WERI-Rb-1 (cell line): ENCODE measurements at regions not wholly inside any gene's neighbourhood (a gene's known extent, or its start where the extent isn't known, plus 50 kb on each side); places are given as distances from the start of the nearest gene placed in this dataset.

Experiments
- DNase-seq: peaks from one replicate; pipeline ENCODE4 v3.0.0-alpha.2; 2020
- H3K27ac ChIP-seq: fragments of 250-450 bp; sonication (Bioruptor Pico); 2 replicates; pipeline ENCODE4 v1.5.1; 2020; ENCODE audit warnings: mild to moderate bottlenecking, moderate library complexity
- H3K27me3 ChIP-seq: fragments of 250-450 bp; sonication (Bioruptor Pico); 2 replicates; pipeline ENCODE4 v1.5.1; 2021; ENCODE audit warnings: mild to moderate bottlenecking, low read depth, moderate library complexity; ENCODE audit not compliant: insufficient read depth, severe bottlenecking
- H3K36me3 ChIP-seq: fragments of 250-450 bp; sonication (Bioruptor Pico); 2 replicates; pipeline ENCODE4 v1.5.1; 2020; ENCODE audit warnings: mild to moderate bottlenecking, moderate library complexity
- H3K4me3 ChIP-seq: 2 replicates; pipeline ENCODE4 v1.5.1; 2011; ENCODE audit warnings: low read depth, mild to moderate bottlenecking, control low read depth, low read length
- H3K9me3 ChIP-seq: fragments of 250-450 bp; sonication (Bioruptor Pico); 2 replicates; pipeline ENCODE4 v1.5.1; 2021; ENCODE audit warnings: mild to moderate bottlenecking, moderate library complexity; ENCODE audit not compliant: severe bottlenecking
- CTCF ChIP-seq: IDR thresholded peaks from 2 replicates; pipeline ENCODE4 v1.5.1; 2011; ENCODE audit warnings: low read depth, mild to moderate bottlenecking, control low read depth, inconsistent platforms, low read length

- DNase-seq, result no peak
- Histone ChIP-seq H3K36me3 (no peaks in the 10 kb centered on the region), H3K4me3 (no peak overlapping the region)
Measured at GRCh38 chr13:22232186-22232585, 561.3 kb downstream of the FGF9 start.

GRCh38 chr13:22235285-22235949 lies 564.5 kb downstream of the FGF9 start:
- Histone ChIP-seq H3K9me3 (no peaks in the 10 kb centered on the region), H3K36me3 (no peaks in the 10 kb centered on the region), H3K27ac (no peak overlapping the region), H3K27me3 (peaks cover 88% of the 10 kb centered on the region), H3K4me3 (no peak overlapping the region)
- TF ChIP-seq CTCF, result no peak
- no peak for DNase-seq

More at GRCh38 chr13:22232186-22232585, 561.3 kb downstream of the FGF9 start:
- no peak for TF ChIP-seq CTCF
- H3K27ac ChIP-seq, result no peak overlapping the region
- H3K27me3 ChIP-seq, result peaks cover 90% of the 10 kb centered on the region
- no peaks in the 10 kb centered on the region for H3K9me3 ChIP-seq

DNA sequence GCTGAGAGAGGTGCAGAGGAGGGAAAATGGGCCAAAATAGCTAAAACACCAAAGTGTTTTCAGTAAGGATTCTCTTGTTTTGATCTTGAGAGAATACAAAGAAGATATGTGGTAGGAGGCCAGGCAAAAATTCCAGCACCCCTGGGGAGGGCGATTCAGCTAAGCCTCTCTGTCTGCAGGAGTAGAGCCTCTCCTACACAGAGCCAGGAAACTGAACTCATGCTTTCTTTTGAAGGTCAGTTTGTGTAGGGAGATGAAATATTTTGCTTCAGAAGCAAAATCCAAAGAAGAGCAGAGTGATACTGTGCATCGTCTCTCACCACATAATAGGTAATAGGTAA lies 565.0 kb downstream of the FGF9 start:
- Histone ChIP-seq H3K4me3 (no peak overlapping the region), H3K9me3 (no peaks in the 10 kb centered on the region), H3K27me3 (peaks cover 88% of the 10 kb centered on the region), H3K36me3 (no peaks in the 10 kb centered on the region), H3K27ac (no peak overlapping the region)
- DNase-seq, result no peak
- TF ChIP-seq CTCF, result no peak

DNA sequence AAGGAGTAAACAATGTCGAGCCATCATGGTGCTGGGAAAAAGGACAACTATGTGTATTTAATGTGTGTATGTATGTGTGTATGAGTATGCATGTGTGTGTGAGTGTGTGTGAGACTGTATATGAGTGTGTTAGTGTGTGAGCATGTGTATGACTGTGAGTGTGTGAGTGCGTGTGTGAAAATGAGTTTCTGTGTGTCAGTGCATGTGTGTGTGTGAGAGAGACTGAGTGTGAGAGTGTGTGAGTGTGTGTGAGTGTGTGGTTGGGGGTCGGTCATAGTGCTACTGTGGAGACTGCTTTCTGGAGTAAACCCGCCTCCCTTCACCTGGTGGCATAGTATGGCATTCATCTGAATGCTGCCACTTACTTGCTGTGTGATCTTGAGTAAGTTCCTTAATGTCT lies 567.4 kb downstream of the FGF9 start:
- no peak for DNase-seq
- no peak for TF ChIP-seq CTCF
- no peak overlapping the region for H3K4me3 ChIP-seq
- H3K9me3 ChIP-seq, result no peaks in the 10 kb centered on the region
- peaks cover 93% of the 10 kb centered on the region for H3K27me3 ChIP-seq
- no peak overlapping the region for H3K27ac ChIP-seq
- no peaks in the 10 kb centered on the region for H3K36me3 ChIP-seq

- H3K4me3 ChIP-seq, result no peak overlapping the region
- H3K9me3 ChIP-seq, result no peaks in the 10 kb centered on the region
- DNase-seq, result no peak
- no peak overlapping the region for H3K27ac ChIP-seq
- peaks cover 93% of the 10 kb centered on the region for H3K27me3 ChIP-seq
- no peaks in the 10 kb centered on the region for H3K36me3 ChIP-seq
- no peak for TF ChIP-seq CTCF
Measured at GRCh38 chr13:22240716-22241115, 569.8 kb downstream of the FGF9 start.

GRCh38 chr13:22243469-22244163 lies 572.7 kb downstream of the FGF9 start:
- Histone ChIP-seq H3K4me3 (no peak overlapping the region), H3K36me3 (no peaks in the 10 kb centered on the region), H3K27ac (no peak overlapping the region), H3K9me3 (no peaks in the 10 kb centered on the region), H3K27me3 (peaks cover 92% of the 10 kb centered on the region)
- no peak for TF ChIP-seq CTCF
- DNase-seq, result no peak
